A673 (cell line): ENCODE measurements at regions not wholly inside any gene's neighbourhood (a gene's known extent, or its start where the extent isn't known, plus 50 kb on each side); places are given as distances from the start of the nearest gene placed in this dataset.

Source experiments
- EZH2 ChIP-seq: fragments of 200-600 bp; sonication (generic); IDR thresholded peaks from 2 replicates; pipeline ENCODE4 v1.6.1; 2017; ENCODE audit warnings: borderline replicate concordance, low read depth, mild to moderate bottlenecking, mixed read lengths, antibody characterized with exemption, low read length; ENCODE audit not compliant: poor library complexity, severe bottlenecking
- TF ChIP-seq, protein P1 (sequence below): fragments of 300-800, 200-600 bp; sonication (generic); conservative IDR thresholded peaks from 2 replicates; pipeline ENCODE4 v1.5.1; 2017; ENCODE audit warnings: low read depth, mild to moderate bottlenecking, antibody characterized with exemption, low read length, moderate library complexity, mixed read lengths

GRCh38 chr9:81384911-81385310 lies 304.4 kb downstream of the TLE1 start:
- TF ChIP-seq, protein P1, sequence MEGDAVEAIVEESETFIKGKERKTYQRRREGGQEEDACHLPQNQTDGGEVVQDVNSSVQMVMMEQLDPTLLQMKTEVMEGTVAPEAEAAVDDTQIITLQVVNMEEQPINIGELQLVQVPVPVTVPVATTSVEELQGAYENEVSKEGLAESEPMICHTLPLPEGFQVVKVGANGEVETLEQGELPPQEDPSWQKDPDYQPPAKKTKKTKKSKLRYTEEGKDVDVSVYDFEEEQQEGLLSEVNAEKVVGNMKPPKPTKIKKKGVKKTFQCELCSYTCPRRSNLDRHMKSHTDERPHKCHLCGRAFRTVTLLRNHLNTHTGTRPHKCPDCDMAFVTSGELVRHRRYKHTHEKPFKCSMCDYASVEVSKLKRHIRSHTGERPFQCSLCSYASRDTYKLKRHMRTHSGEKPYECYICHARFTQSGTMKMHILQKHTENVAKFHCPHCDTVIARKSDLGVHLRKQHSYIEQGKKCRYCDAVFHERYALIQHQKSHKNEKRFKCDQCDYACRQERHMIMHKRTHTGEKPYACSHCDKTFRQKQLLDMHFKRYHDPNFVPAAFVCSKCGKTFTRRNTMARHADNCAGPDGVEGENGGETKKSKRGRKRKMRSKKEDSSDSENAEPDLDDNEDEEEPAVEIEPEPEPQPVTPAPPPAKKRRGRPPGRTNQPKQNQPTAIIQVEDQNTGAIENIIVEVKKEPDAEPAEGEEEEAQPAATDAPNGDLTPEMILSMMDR, result no peak
- no peak for TF ChIP-seq EZH2
